Limb (tissue), 2 donors: ENCODE measurements at regions not wholly inside any gene's neighbourhood (a gene's known extent, or its start where the extent isn't known, plus 50 kb on each side); places are given as distances from the start of the nearest gene placed in this dataset.
"Not testable (repeated sequence)": the region's sequence is repeated elsewhere in the genome, so short reads cannot be mapped to it uniquely, and the experiment has no call there.

ENCODE experiments used
- DNase-seq, 2 donors: peaks; one replicate each; pipeline ENCODE4 v3.0.0-alpha.2; 2016; ENCODE audit errors: extremely low spot score in 2 of 2

GRCh38 chr15:38733331-38733730, 168.7 kb upstream of the RASGRP1 start:
- DNase-seq: no peak

GRCh38 chr15:38740206-38740605, 175.6 kb upstream of the RASGRP1 start:
- no peak for DNase-seq

DNA sequence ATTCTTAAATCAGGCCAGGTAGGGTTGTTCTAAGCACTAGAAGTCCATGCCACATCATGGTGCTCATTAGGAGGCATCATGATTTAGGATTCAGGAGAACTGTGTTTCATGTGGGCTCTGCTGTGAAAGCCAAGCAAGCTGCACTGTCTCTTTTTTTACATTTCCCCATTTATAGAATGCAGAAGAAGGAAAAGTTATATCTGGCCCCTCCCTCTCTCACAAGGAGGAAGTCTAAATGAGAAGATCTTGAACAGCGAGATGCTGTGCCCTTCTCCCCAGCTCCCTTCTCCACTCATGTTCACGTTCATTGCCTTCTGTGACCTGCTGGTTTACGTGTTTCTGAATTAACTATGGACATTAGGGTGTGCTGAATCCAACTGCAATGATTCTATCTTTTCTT, 178.5 kb upstream of the RASGRP1 start:
- no peak for DNase-seq

- no peak for DNase-seq
Measured at GRCh38 chr15:38745126-38745525, 180.5 kb upstream of the RASGRP1 start.

DNA sequence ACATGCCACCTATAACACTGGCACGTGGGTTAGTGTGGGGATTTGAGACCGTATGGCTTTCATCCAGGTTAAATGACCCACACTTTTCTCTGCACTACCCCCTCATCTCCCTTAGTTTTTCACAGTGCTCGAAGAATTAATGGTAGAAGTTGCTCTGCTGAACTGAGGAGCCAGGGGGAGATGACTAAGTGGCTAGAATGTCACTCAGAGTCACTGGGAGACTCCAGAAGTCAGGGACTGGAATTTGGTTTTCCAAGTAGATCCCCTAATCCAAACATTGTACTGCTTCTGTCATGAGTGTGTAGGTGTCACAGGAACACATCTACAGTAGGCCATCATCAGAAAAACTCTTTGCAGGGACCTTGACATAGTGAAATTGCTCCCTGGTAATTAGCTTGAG, 181.0 kb upstream of the RASGRP1 start:
- no peak for DNase-seq

GRCh38 chr15:38746211-38746610, 181.6 kb upstream of the RASGRP1 start:
- DNase-seq: no peak

GRCh38 chr15:38748710-38749109, 184.1 kb upstream of the RASGRP1 start:
- DNase-seq: no peak

DNA sequence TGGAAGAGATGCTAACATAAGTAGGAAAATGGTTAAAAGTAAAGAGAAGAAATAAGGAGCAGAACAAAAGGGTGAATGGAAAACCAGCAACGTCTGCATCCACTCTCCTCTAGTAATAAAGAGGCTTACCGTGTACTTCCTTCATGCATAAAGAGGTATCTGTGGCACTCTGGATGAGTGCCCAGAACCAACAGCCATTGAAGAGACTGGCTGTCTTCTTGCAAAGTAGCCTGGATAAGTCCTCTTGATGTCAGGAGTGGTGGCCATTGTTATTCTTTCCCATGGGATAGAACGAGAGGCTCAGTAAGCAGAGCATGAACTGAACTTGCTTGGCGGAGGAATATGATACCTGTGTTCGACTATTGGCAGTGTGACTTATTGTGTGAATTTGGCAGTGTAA, 186.2 kb upstream of the RASGRP1 start:
- DNase-seq: no peak

GRCh38 chr15:38755718-38756117, 191.1 kb upstream of the RASGRP1 start:
- no peak for DNase-seq

DNA sequence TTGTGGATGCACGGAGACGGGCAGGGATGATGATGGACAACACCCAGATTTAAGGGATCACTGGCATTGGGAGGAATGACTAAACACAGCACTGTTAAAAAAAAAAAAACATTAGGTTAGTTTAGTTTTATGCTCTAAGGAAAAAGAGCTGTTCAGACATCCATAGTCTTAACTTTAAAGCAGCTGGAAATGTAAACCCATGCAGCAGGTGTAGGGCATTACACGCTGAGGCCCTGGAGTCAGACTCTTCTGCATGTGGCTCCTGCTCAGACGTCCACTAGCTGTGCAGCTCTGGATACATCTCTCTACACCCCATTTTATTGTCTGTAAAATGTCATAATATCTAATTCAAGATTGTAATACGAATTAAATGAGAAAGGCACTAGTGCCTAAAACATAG, 191.8 kb upstream of the RASGRP1 start:
- DNase-seq: no peak

DNA sequence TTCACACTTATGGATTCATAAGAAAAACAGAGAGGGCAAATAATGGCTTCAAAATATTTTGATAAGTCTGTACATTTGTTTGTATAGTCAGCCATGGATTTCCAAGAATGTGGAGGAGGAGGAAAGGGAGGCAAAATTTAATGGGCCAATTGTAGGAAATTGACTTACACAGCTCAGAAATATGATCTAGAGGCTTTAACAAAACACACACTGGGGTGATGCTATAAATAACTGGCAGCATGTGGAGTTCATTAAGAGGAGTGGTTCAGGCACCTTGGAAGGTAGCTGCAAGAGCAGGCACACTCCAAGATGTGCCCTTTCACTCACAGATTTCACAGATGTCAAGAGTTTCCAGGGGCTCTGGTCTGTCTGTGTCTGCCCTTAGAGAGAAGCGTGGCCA, 193.4 kb upstream of the RASGRP1 start:
- peak; percentile 42 to 44 for DNase-seq

DNA sequence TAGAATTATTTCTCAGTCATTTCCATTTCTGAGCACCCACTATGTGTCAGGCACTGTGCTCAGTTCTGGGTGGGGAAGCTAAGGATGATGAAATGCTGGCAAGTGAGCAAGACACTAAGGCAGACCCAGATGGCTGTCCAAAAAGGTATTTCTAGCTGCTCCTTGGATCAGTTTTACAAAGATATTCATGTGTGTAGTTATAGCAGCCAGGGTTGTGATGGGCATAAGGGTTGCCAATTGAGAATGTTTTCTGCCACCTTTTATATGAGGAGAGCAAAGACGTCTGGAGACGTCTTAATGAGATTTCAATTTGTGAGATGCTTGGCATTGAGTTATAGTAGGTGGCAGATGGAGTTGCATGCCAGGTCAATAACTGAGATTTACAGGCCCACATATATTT, 197.1 kb upstream of the RASGRP1 start:
- DNase-seq: no peak

DNA sequence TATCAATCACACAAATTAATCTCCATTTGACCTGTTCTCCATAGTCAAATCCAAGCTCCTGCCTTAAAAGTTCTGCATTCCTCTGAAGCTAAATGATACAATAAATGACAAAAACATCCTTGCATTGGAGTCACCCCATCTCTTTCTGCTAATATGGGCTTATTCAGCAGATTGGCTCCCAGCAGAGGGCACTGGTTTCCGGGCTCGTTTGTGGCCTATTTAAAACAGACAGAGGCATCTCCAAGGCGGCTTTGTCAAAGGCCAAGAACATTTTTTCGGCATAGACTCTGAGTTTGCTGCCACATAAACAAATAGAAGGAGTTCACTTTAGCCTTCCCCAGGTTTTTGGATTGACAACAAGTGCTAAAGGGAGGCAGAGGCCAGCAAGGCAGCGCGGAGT, 204.4 kb upstream of the RASGRP1 start:
- no peak for DNase-seq

DNA sequence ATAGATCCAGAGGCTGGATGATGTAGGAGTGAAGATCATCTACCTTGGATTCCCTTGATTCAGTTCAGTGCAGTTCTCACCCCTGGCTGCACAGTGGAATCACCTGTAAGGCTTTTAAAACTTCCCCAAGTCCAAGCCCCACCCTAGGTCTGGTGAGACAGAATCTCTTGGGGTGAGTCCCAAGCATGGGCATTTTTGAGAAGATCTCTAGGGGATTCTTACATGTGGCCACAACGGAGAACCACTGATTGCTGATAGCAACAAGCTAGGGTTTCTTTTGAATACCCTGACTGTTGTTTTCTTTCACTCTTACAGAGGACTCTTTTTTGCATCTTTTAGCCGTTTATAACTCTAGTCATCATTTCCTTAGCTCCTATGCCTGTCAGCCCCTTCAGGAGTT, 204.9 kb upstream of the RASGRP1 start:
- DNase-seq: no peak

- DNase-seq: not testable (repeated sequence)
Measured at GRCh38 chr15:38774076-38774475, 209.5 kb upstream of the RASGRP1 start.

DNA sequence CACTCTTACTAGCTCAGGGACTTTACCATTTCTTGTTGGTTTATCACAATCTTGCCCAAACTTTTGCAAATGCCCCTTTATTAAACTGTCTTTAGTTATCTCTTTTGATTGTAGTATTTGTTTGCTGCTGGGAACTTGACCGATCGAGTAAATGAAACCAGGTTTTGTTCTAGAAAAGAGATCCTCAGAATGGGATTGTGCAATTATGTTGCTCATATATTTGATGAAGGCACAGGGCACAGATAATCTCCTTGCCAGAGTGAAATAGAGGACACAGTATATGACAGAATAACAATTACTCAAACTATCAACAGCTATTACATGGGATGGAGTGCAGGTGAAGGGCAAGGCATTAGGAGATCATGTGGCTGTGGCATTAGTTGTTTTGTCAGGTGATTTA, 216.6 kb upstream of the RASGRP1 start:
- DNase-seq: no peak

- no peak for DNase-seq
Measured at GRCh38 chr15:38782156-38782555, 217.5 kb upstream of the RASGRP1 start.

DNA sequence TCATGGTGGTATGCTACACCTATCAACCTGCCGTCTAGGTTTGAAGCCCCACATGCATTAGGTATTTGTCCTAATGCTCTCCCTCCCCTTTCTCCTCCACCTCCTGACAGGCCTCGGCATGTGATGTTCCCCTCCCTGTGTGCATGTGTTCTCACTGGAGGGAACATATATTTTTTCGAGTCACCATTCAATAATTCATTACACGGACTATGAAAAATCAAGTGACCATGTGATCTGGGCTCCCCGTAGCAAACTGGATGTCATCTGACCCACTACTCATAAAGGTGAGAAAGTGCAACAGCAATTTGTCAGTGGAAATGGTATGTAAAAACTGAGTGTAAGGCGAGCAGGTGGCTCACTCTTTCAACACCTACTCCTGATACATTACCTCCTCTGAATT, 224.3 kb upstream of the RASGRP1 start:
- no peak for DNase-seq

DNA sequence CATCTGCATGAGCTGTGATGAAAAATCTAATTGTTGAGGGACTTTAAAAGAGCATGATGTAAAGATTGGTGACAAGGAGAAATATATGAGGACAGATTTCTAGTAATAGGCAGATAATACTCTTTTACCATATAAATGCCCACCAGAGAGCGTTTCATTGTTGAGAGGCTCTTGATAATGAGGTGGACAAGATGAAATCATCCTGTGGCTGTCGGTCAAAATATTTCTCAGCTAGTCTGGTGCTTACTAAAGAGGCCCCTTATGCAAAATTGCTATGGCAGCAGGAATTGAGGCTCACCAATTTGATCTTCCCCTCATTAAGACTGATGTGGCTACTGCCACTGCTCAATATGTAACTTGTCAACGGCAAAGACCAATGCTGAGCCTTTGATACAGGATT, 225.0 kb upstream of the RASGRP1 start:
- DNase-seq: no peak

GRCh38 chr15:38793206-38793810, 228.7 kb upstream of the RASGRP1 start:
- DNase-seq: peak in 1 of 2 donors; percentile 40

DNA sequence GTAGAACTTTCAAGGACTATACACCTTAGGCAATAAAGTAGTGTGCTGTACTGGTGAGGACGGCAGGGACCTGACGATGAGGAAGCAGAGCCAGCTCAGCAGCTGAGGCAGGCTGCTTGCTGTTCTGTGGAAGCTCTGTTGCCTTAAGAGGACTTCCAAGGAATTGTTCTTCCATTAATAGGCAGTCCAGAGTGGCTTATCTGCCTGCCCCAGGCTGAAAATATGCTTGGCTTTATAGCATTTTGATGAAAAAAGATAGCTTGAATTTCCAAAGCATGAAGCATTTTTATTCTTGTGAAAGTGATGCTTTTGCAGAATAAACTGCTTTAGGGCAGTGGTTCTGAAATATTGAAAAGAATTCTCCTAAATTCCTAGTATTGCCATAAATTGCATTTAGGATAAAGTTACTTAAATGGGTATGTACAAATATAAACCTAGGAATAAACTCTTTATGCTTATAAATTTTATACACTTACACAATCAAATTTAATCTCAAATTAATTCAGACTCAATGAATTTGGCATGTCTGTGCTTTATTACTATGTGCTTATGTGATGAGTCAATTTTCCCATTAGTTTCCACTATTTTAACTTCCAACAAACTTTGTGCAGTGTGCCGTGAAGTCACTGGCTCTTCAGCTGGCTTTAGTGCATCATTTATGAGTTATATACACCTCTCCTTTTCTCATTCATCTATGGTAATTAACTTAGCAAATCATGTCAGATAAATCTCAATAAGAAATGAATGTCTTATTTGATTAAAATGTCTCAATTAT, 231.0 kb upstream of the RASGRP1 start:
- DNase-seq: no peak

DNA sequence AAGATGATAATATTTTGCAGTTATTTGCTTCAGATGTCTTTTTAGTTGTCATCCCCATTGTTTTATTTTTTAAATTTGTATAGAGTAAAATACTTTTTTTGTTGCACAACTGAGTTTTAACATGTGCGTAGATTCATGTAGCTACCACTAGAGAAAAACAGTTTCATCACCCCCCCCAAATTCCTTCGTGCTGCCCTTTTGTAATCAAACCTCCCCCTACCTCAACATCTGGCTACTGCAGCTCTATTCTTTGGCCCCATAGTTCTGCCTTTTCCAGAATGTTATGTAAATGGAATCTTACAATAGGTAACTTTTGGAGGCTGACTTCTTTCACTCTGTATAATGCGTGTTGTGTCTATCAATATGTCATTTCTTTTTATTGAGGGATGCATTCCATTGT, 232.0 kb upstream of the RASGRP1 start:
- no peak for DNase-seq

- not testable (repeated sequence) for DNase-seq
Measured at GRCh38 chr15:38797506-38797905, 232.9 kb upstream of the RASGRP1 start.
